ENCODE measurements at regions not wholly inside any gene's neighbourhood (a gene's known extent, or its start where the extent isn't known, plus 50 kb on each side); places are given as distances from the start of the nearest gene placed in this dataset.
"Not testable (repeated sequence)": the region's sequence is repeated elsewhere in the genome, so short reads cannot be mapped to it uniquely, and the experiment has no call there.

- ChIA-PET CTCF (no interaction called here), POLR2A (no interaction called here)
- no peaks in the 10 kb centered on the region for H3K27me3 ChIP-seq (ENCODE audit: control insufficient read depth in 2 of 2, insufficient read depth in 2 of 2, low read length in 2 of 2)
- DNase-seq (no peak), ATAC-seq (no peak)
- H3K27me3 Mint-ChIP-seq, result no peaks in the 10 kb centered on the region
- no peaks in the 10 kb centered on the region for H3K36me3 Mint-ChIP-seq
- H3K36me3 ChIP-seq (ENCODE audit: control insufficient read depth in 2 of 3, insufficient read depth in 3 of 3, low read length in 3 of 3), result no peaks in the 10 kb centered on the region
- no peak overlapping the region for H3K27ac ChIP-seq (ENCODE audit: low read depth, low read length)
- H3K27ac Mint-ChIP-seq, result no peak overlapping the region
- H3K4me1 ChIP-seq (ENCODE audit: control insufficient read depth in 2 of 2, insufficient read depth in 2 of 2, low read length in 2 of 2), result no peaks in the 10 kb centered on the region
- peaks cover 0 to 6% (median 0%) of the 10 kb centered on the region in 11 donors for H3K9me3 Mint-ChIP-seq
- H3K4me1 Mint-ChIP-seq, result no peaks in the 10 kb centered on the region
- H3K9me3 ChIP-seq (ENCODE audit: control insufficient read depth in 2 of 3, low read length in 3 of 3), result no peaks in the 10 kb centered on the region
- no peak overlapping the region for H3K4me3 ChIP-seq (ENCODE audit: low read length)
- no peak overlapping the region for H3K4me3 Mint-ChIP-seq
- intact Hi-C loops (cut with micrococcal nuclease), result no loop called here
Measured at GRCh38 chrX:96204928-96205327, 479.7 kb upstream of the DIAPH2 start.

GRCh38 chrX:96211953-96212352 is 472.7 kb upstream of the DIAPH2 start:
- H3K9me3 ChIP-seq (ENCODE audit: control insufficient read depth in 2 of 3, low read length in 3 of 3), result no peaks in the 10 kb centered on the region
- no peaks in the 10 kb centered on the region for H3K36me3 ChIP-seq (ENCODE audit: control insufficient read depth in 2 of 3, insufficient read depth in 3 of 3, low read length in 3 of 3)
- ATAC-seq, result no peak
- H3K27me3 ChIP-seq (ENCODE audit: control insufficient read depth in 2 of 2, insufficient read depth in 2 of 2, low read length in 2 of 2), result no peaks in the 10 kb centered on the region
- no peak overlapping the region for H3K27ac ChIP-seq (ENCODE audit: low read depth, low read length)
- DNase-seq, result no peak
- no peak overlapping the region for H3K27ac Mint-ChIP-seq
- H3K4me1 Mint-ChIP-seq, result no peaks in the 10 kb centered on the region
- ChIA-PET CTCF (no interaction called here), POLR2A (no interaction called here)
- H3K4me1 ChIP-seq (ENCODE audit: control insufficient read depth in 2 of 2, insufficient read depth in 2 of 2, low read length in 2 of 2), result no peaks in the 10 kb centered on the region
- H3K4me3 Mint-ChIP-seq, result no peak overlapping the region
- intact Hi-C loops (cut with micrococcal nuclease), result no loop called here
- peaks cover 0 to 8% (median 5%) of the 10 kb centered on the region in 11 donors for H3K9me3 Mint-ChIP-seq
- no peaks in the 10 kb centered on the region for H3K36me3 Mint-ChIP-seq
- no peaks in the 10 kb centered on the region for H3K27me3 Mint-ChIP-seq
- no peak overlapping the region for H3K4me3 ChIP-seq (ENCODE audit: low read length)

DNA sequence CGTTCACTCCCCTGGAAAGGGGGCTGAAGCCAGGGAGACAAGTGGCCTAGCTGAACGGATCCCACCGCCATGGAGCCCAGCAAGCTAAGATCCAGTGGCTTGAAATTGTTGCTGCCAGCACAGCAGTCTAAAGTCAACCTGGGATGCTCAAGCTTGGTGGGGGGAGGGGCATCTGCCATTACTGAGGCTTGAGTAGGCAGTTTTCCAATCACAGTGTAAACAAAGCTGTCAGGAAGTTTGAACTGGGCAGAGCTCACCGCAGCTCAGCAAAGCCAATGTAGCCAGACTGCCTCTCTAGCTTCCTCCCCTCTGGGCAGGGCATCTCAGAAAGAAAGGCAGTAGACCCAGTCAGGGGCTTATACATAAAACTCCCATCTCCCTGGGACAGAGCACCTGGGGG is 470.0 kb upstream of the DIAPH2 start:
- H3K27me3 Mint-ChIP-seq; POLR2A ChIA-PET; CTCF ChIA-PET; DNase-seq; H3K27ac ChIP-seq (ENCODE audit: low read depth, low read length); H3K4me1 Mint-ChIP-seq; ATAC-seq; H3K36me3 ChIP-seq (ENCODE audit: control insufficient read depth in 2 of 3, insufficient read depth in 3 of 3, low read length in 3 of 3); H3K4me1 ChIP-seq (ENCODE audit: control insufficient read depth in 2 of 2, insufficient read depth in 2 of 2, low read length in 2 of 2); H3K9me3 ChIP-seq (ENCODE audit: control insufficient read depth in 2 of 3, low read length in 3 of 3); intact Hi-C loops (cut with micrococcal nuclease); H3K36me3 Mint-ChIP-seq; H3K4me3 ChIP-seq (ENCODE audit: low read length); H3K27me3 ChIP-seq (ENCODE audit: control insufficient read depth in 2 of 2, insufficient read depth in 2 of 2, low read length in 2 of 2); H3K27ac Mint-ChIP-seq; H3K4me3 Mint-ChIP-seq: not testable (repeated sequence)
- H3K9me3 Mint-ChIP-seq, result peaks cover 0 to 12% (median 5%) of the 10 kb centered on the region in 11 donors

- peaks cover 0 to 2% (median 0%) of the 10 kb centered on the region in 11 donors for H3K9me3 Mint-ChIP-seq
- H3K27ac Mint-ChIP-seq, result no peak overlapping the region
- CTCF ChIA-PET, result no interaction called here
Measured at GRCh38 chrX:96224279-96224678, 460.4 kb upstream of the DIAPH2 start.

DNA sequence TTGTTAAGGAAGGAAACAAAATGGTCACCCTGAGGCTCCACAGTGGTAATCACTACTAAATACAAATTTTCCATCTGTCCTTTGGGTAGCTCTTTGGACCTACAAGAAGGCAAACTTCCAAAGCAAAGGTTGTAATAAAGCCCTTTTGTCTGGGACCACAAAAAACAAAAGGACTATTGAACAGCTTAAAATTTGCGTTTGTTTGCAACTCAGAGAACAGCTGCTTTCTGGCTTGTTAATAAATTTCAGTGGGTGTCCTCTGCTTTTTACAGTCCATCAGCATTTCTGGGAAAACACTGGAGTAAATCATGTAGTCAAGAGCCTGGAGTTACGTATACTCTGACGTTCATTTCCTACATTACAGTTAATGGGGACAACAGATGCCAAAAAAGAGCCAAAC is 439.7 kb upstream of the DIAPH2 start:
- H3K36me3 ChIP-seq (ENCODE audit: control insufficient read depth in 2 of 3, insufficient read depth in 3 of 3, low read length in 3 of 3), result no peaks in the 10 kb centered on the region
- no peak for ATAC-seq
- no peaks in the 10 kb centered on the region for H3K9me3 ChIP-seq (ENCODE audit: control insufficient read depth in 2 of 3, low read length in 3 of 3)
- no peaks in the 10 kb centered on the region for H3K27me3 Mint-ChIP-seq
- no peaks in the 10 kb centered on the region for H3K4me1 ChIP-seq (ENCODE audit: control insufficient read depth in 2 of 2, insufficient read depth in 2 of 2, low read length in 2 of 2)
- H3K27me3 ChIP-seq (ENCODE audit: control insufficient read depth in 2 of 2, insufficient read depth in 2 of 2, low read length in 2 of 2), result no peaks in the 10 kb centered on the region
- no peak overlapping the region for H3K27ac Mint-ChIP-seq
- intact Hi-C loops (cut with micrococcal nuclease), result no loop called here
- no peaks in the 10 kb centered on the region for H3K4me1 Mint-ChIP-seq
- no peak overlapping the region for H3K4me3 ChIP-seq (ENCODE audit: low read length)
- H3K27ac ChIP-seq (ENCODE audit: low read depth, low read length), result no peak overlapping the region
- CTCF ChIA-PET, result no interaction called here
- no peak for DNase-seq
- H3K36me3 Mint-ChIP-seq, result no peaks in the 10 kb centered on the region
- peaks cover 0 to 9% (median 2%) of the 10 kb centered on the region in 11 donors for H3K9me3 Mint-ChIP-seq
- POLR2A ChIA-PET, result no interaction called here
- no peak overlapping the region for H3K4me3 Mint-ChIP-seq

More at GRCh38 chrX:96224279-96224678, 460.4 kb upstream of the DIAPH2 start:
- Histone ChIP-seq H3K4me3 (ENCODE audit: low read length) (no peak overlapping the region), H3K27me3 (ENCODE audit: control insufficient read depth in 2 of 2, insufficient read depth in 2 of 2, low read length in 2 of 2) (no peaks in the 10 kb centered on the region), H3K4me1 (ENCODE audit: control insufficient read depth in 2 of 2, insufficient read depth in 2 of 2, low read length in 2 of 2) (no peaks in the 10 kb centered on the region), H3K27ac (ENCODE audit: low read depth, low read length) (no peak overlapping the region), H3K9me3 (ENCODE audit: control insufficient read depth in 2 of 3, low read length in 3 of 3) (no peaks in the 10 kb centered on the region), H3K36me3 (ENCODE audit: control insufficient read depth in 2 of 3, insufficient read depth in 3 of 3, low read length in 3 of 3) (no peaks in the 10 kb centered on the region)
- Mint-ChIP-seq H3K4me3 (no peak overlapping the region), H3K36me3 (no peaks in the 10 kb centered on the region), H3K4me1 (no peaks in the 10 kb centered on the region), H3K27me3 (no peaks in the 10 kb centered on the region)
- POLR2A ChIA-PET, result no interaction called here
- intact Hi-C loops (cut with micrococcal nuclease), result no loop called here
- DNase-seq, result no peak
- no peak for ATAC-seq

DNA sequence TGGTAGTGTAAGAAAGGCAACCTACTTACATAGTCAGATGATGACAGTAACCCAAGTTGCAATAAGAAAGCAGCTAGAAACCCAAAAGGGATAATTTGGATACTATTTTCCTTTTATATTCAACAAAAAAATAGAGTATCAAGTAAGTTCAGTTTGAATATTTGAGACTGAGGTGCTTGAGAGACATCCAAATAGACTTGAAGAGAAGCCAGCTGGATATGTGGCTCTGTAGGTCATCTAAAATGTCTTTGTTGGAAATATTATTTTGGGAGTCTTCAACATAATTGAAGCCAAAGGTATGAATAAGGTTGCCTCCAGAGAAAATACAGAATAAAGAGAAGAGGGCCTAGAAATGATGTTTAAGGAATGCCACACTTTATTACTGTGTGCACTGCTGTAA is 438.2 kb upstream of the DIAPH2 start:
- Mint-ChIP-seq H3K4me1 (no peaks in the 10 kb centered on the region), H3K27ac (no peak overlapping the region), H3K36me3 (no peaks in the 10 kb centered on the region), H3K9me3 (peaks cover 0 to 9% (median 2%) of the 10 kb centered on the region in 11 donors), H3K27me3 (no peaks in the 10 kb centered on the region), H3K4me3 (no peak overlapping the region)
- no peaks in the 10 kb centered on the region for H3K4me1 ChIP-seq (ENCODE audit: control insufficient read depth in 2 of 2, insufficient read depth in 2 of 2, low read length in 2 of 2)
- intact Hi-C loops (cut with micrococcal nuclease), result no loop called here
- H3K27ac ChIP-seq (ENCODE audit: low read depth, low read length), result no peak overlapping the region
- no peaks in the 10 kb centered on the region for H3K27me3 ChIP-seq (ENCODE audit: control insufficient read depth in 2 of 2, insufficient read depth in 2 of 2, low read length in 2 of 2)
- H3K36me3 ChIP-seq (ENCODE audit: control insufficient read depth in 2 of 3, insufficient read depth in 3 of 3, low read length in 3 of 3), result no peaks in the 10 kb centered on the region
- H3K4me3 ChIP-seq (ENCODE audit: low read length), result no peak overlapping the region
- ATAC-seq (no peak), DNase-seq (no peak)
- no peaks in the 10 kb centered on the region for H3K9me3 ChIP-seq (ENCODE audit: control insufficient read depth in 2 of 3, low read length in 3 of 3)
- POLR2A ChIA-PET, result no interaction called here
- CTCF ChIA-PET, result no interaction called here
